Liver (tissue), 8 donors: ENCODE measurements at regions not wholly inside any gene's neighbourhood (a gene's known extent, or its start where the extent isn't known, plus 50 kb on each side); places are given as distances from the start of the nearest gene placed in this dataset.

Experiments used
- DNase-seq: peaks from one replicate; pipeline ENCODE4 v3.0.0-alpha.2; 2017; ENCODE audit warnings: low spot score
- H3K27ac ChIP-seq, 2 donors: one replicate each; pipeline ENCODE4 v1.7.0; 2013; ENCODE audit warnings: inconsistent platforms in 2 of 2, low read length in 2 of 2, control low read depth in 1 of 2, low read depth in 1 of 2, mild to moderate bottlenecking in 1 of 2
- H3K27me3 ChIP-seq, 4 donors: one replicate each; pipeline versions ENCODE4 v1.6.1 to v1.7.0; 2013; ENCODE audit warnings: low read length in 3 of 4, inconsistent platforms in 1 of 4, mild to moderate bottlenecking in 1 of 4, moderate library complexity in 1 of 4; ENCODE audit not compliant: control insufficient read depth in 4 of 4, insufficient read depth in 4 of 4
- H3K36me3 ChIP-seq, 4 donors: one replicate each; pipeline versions ENCODE4 v1.6.1 to v1.7.0; 2013; ENCODE audit warnings: low read length in 3 of 4, mild to moderate bottlenecking in 3 of 4, low read depth in 1 of 4, moderate library complexity in 1 of 4; ENCODE audit not compliant: control insufficient read depth in 4 of 4, insufficient read depth in 3 of 4
- H3K4me1 ChIP-seq, 4 donors: one replicate each; pipeline versions ENCODE4 v1.6.1 to v1.7.0; 2013; ENCODE audit warnings: low read length in 3 of 4, mild to moderate bottlenecking in 3 of 4, moderate library complexity in 1 of 4; ENCODE audit not compliant: control insufficient read depth in 4 of 4, insufficient read depth in 4 of 4
- H3K4me3 ChIP-seq, 3 donors: one replicate each; pipeline versions ENCODE4 v1.6.1 to v1.7.0; 2013; ENCODE audit warnings: low read length in 3 of 3, control low read depth in 1 of 3, low read depth in 1 of 3, mild to moderate bottlenecking in 1 of 3
- H3K9ac ChIP-seq, 2 donors: one replicate each; pipeline ENCODE4 v1.7.0; 2013; ENCODE audit warnings: low read length in 2 of 2, mild to moderate bottlenecking in 2 of 2, moderate library complexity in 2 of 2, control low read depth in 1 of 2, low read depth in 1 of 2
- H3K9me3 ChIP-seq, 4 donors: one replicate each; pipeline versions ENCODE4 v1.6.1 to v1.7.0; 2013; ENCODE audit warnings: low read length in 3 of 4; ENCODE audit not compliant: control insufficient read depth in 4 of 4
- EGR1 ChIP-seq, 2 donors: IDR thresholded peaks; 2 replicates each; pipeline ENCODE4 v1.6.1; 2016 to 2018; ENCODE audit warnings: antibody characterized with exemption in 2 of 2, low read depth in 2 of 2
- FOXA1 ChIP-seq: IDR thresholded peaks from 2 replicates; pipeline ENCODE4 v1.6.1; 2016; ENCODE audit warnings: antibody characterized with exemption
- FOXA2 ChIP-seq: IDR thresholded peaks from 2 replicates; pipeline ENCODE4 v1.6.1; 2016; ENCODE audit warnings: antibody characterized with exemption
- GABPA ChIP-seq, 2 donors: IDR thresholded peaks in 1 of 2; conservative IDR thresholded peaks in 1 of 2; 2 replicates each; pipeline ENCODE4 v1.6.1; 2016; ENCODE audit warnings: antibody characterized with exemption in 2 of 2, mild to moderate bottlenecking in 1 of 2, moderate library complexity in 1 of 2
- HNF4G ChIP-seq: IDR thresholded peaks from 2 replicates; pipeline ENCODE4 v1.6.1; 2016; ENCODE audit warnings: antibody characterized with exemption
- JUND ChIP-seq, 2 donors: IDR thresholded peaks; 2 replicates each; pipeline ENCODE4 v1.6.1; 2016; ENCODE audit warnings: antibody characterized with exemption in 2 of 2
- NR2F2 ChIP-seq: IDR thresholded peaks from 2 replicates; pipeline ENCODE4 v1.6.1; 2016; ENCODE audit warnings: antibody characterized with exemption
- RAD21 ChIP-seq, 2 donors: IDR thresholded peaks; 2 replicates each; pipeline ENCODE4 v1.6.1; 2016; ENCODE audit warnings: antibody characterized with exemption in 2 of 2, mild to moderate bottlenecking in 2 of 2
- RXRA ChIP-seq, 2 donors: IDR thresholded peaks; 2 replicates each; pipeline ENCODE4 v1.6.1; 2017 to 2018; ENCODE audit warnings: antibody characterized with exemption in 2 of 2, mild to moderate bottlenecking in 1 of 2
- SP1 ChIP-seq: IDR thresholded peaks from 2 replicates; pipeline ENCODE4 v1.6.1; 2018; ENCODE audit warnings: antibody characterized with exemption, mild to moderate bottlenecking
- YY1 ChIP-seq: IDR thresholded peaks from 2 replicates; pipeline ENCODE4 v1.6.1; 2016; ENCODE audit warnings: antibody characterized with exemption, mild to moderate bottlenecking
- whole genome bisulfite sequencing: extraction: QIAGEN DNeasy Blood & Tissue Kit; methylation state at CpG from one replicate; pipeline ENCODE4 v1.1.7; 2013; 5-methylcytosine and 5-hydroxymethylcytosine counted together
- TF ChIP-seq, protein P1 (sequence below): IDR thresholded peaks from 2 replicates; pipeline ENCODE4 v1.6.1; 2016; ENCODE audit warnings: antibody characterized with exemption, mild to moderate bottlenecking
- TF ChIP-seq, protein P2 (sequence below): IDR thresholded peaks from 2 replicates; pipeline ENCODE4 v1.6.1; 2016; ENCODE audit warnings: antibody characterized with exemption
- TF ChIP-seq, protein P3 (sequence below): fragments of 150-350 bp; IDR thresholded peaks from 2 replicates; pipeline ENCODE4 v1.5.1; 2017; ENCODE audit warnings: improper control_type of control experiment, low read depth, low read length; ENCODE audit not compliant: missing input control
- TF ChIP-seq, protein P4 (sequence below): IDR thresholded peaks from 2 replicates; pipeline ENCODE4 v1.6.1; 2016; ENCODE audit warnings: antibody characterized with exemption
- TF ChIP-seq, protein P5 (sequence below): IDR thresholded peaks from 2 replicates; pipeline ENCODE4 v1.6.1; 2016; ENCODE audit warnings: antibody characterized with exemption
- donor health status: healthy.
- donor health status: healthy.
- donor health status: healthy.
- donor health status: healthy.
- donor health status: healthy.

DNA sequence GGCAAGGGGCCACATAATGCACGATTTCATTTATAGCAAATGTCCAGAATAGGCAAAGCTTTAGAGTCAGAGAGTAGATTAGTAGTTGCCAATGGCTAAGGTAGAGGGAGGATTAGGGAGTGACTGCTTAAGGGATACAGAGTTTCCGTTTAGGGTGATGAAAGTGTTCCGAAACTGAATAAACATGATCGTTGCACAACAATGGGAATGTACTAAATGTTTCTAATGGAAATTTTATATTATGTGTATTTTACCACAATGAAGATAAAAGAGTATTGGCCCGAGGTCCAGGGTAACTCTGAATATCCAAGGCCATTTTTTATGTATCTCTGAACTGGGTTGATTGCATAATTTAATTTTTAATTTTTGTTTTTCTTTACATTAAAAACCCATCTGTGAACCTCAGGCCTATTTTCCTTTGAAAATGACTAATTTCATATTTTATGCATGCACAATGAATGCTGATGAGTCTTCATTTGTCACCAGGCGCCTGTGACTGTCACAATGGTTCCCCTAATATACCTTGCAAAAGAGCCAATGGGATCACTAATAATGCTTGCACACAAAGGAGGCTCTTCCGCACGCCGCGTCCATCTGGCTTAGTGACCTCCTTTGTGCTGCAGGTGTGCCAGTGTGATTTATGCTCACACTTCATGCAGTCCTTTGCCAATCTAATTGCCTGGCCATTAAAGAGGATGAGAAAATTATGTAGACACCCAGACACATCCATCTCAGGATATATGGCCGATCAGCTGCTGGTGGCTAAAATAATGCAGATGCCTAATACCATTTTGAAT, 612.5 kb downstream of the CDH26 start:
- TF ChIP-seq FOXA2 = no peak
- no peak for TF ChIP-seq SP1
- TF ChIP-seq, protein P1, sequence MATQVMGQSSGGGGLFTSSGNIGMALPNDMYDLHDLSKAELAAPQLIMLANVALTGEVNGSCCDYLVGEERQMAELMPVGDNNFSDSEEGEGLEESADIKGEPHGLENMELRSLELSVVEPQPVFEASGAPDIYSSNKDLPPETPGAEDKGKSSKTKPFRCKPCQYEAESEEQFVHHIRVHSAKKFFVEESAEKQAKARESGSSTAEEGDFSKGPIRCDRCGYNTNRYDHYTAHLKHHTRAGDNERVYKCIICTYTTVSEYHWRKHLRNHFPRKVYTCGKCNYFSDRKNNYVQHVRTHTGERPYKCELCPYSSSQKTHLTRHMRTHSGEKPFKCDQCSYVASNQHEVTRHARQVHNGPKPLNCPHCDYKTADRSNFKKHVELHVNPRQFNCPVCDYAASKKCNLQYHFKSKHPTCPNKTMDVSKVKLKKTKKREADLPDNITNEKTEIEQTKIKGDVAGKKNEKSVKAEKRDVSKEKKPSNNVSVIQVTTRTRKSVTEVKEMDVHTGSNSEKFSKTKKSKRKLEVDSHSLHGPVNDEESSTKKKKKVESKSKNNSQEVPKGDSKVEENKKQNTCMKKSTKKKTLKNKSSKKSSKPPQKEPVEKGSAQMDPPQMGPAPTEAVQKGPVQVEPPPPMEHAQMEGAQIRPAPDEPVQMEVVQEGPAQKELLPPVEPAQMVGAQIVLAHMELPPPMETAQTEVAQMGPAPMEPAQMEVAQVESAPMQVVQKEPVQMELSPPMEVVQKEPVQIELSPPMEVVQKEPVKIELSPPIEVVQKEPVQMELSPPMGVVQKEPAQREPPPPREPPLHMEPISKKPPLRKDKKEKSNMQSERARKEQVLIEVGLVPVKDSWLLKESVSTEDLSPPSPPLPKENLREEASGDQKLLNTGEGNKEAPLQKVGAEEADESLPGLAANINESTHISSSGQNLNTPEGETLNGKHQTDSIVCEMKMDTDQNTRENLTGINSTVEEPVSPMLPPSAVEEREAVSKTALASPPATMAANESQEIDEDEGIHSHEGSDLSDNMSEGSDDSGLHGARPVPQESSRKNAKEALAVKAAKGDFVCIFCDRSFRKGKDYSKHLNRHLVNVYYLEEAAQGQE = no peak
- TF ChIP-seq FOXA1 = no peak
- no peak for TF ChIP-seq RAD21 (IDR thresholded peaks at IDR 0.05)
- no peak for TF ChIP-seq NR2F2
- no peak for TF ChIP-seq YY1
- TF ChIP-seq HNF4G = no peak
- TF ChIP-seq, protein P2, sequence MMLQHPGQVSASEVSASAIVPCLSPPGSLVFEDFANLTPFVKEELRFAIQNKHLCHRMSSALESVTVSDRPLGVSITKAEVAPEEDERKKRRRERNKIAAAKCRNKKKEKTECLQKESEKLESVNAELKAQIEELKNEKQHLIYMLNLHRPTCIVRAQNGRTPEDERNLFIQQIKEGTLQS = no peak
- TF ChIP-seq GABPA (IDR thresholded peaks at IDR 0.05 in 1 of 2, conservative IDR thresholded peaks at IDR 0.05 in 1 of 2) = no peak
- TF ChIP-seq EGR1 (IDR thresholded peaks at IDR 0.05; ENCODE audit: low read depth in 2 of 2) = no peak
- TF ChIP-seq, protein P3, sequence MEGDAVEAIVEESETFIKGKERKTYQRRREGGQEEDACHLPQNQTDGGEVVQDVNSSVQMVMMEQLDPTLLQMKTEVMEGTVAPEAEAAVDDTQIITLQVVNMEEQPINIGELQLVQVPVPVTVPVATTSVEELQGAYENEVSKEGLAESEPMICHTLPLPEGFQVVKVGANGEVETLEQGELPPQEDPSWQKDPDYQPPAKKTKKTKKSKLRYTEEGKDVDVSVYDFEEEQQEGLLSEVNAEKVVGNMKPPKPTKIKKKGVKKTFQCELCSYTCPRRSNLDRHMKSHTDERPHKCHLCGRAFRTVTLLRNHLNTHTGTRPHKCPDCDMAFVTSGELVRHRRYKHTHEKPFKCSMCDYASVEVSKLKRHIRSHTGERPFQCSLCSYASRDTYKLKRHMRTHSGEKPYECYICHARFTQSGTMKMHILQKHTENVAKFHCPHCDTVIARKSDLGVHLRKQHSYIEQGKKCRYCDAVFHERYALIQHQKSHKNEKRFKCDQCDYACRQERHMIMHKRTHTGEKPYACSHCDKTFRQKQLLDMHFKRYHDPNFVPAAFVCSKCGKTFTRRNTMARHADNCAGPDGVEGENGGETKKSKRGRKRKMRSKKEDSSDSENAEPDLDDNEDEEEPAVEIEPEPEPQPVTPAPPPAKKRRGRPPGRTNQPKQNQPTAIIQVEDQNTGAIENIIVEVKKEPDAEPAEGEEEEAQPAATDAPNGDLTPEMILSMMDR = no peak
- TF ChIP-seq, protein P4, sequence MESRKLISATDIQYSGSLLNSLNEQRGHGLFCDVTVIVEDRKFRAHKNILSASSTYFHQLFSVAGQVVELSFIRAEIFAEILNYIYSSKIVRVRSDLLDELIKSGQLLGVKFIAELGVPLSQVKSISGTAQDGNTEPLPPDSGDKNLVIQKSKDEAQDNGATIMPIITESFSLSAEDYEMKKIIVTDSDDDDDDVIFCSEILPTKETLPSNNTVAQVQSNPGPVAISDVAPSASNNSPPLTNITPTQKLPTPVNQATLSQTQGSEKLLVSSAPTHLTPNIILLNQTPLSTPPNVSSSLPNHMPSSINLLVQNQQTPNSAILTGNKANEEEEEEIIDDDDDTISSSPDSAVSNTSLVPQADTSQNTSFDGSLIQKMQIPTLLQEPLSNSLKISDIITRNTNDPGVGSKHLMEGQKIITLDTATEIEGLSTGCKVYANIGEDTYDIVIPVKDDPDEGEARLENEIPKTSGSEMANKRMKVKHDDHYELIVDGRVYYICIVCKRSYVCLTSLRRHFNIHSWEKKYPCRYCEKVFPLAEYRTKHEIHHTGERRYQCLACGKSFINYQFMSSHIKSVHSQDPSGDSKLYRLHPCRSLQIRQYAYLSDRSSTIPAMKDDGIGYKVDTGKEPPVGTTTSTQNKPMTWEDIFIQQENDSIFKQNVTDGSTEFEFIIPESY = no peak
- no peak for TF ChIP-seq JUND (IDR thresholded peaks at IDR 0.05)
- TF ChIP-seq, protein P5, sequence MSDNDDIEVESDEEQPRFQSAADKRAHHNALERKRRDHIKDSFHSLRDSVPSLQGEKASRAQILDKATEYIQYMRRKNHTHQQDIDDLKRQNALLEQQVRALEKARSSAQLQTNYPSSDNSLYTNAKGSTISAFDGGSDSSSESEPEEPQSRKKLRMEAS = no peak
- TF ChIP-seq RXRA (IDR thresholded peaks at IDR 0.05) = no peak
- H3K4me3 ChIP-seq = no peak overlapping the region
- no peak for DNase-seq
- 79% methylated on average over 11 of the region's 11 CpGs for WGBS
- H3K9ac ChIP-seq = no peak overlapping the region
- peaks cover 0 to 3% (median under 1%) of the 10 kb centered on the region in 4 donors for H3K9me3 ChIP-seq
- H3K27me3 ChIP-seq = peaks cover 0 to 4% (median 0%) of the 10 kb centered on the region in 4 donors
- H3K36me3 ChIP-seq = no peaks in the 10 kb centered on the region
- H3K4me1 ChIP-seq = no peaks in the 10 kb centered on the region
- H3K27ac ChIP-seq = no peak overlapping the region
